HG03064 (cell line): ENCODE measurements at regions not wholly inside any gene's neighbourhood (a gene's known extent, or its start where the extent isn't known, plus 50 kb on each side); places are given as distances from the start of the nearest gene placed in this dataset.

Experiments used
- ATAC-seq: cut with Tn5 transposase; IDR thresholded peaks from one replicate; pipeline ENCODE4 v1.9.1; 2021; ENCODE audit warnings: low read depth; ENCODE audit not compliant: unreplicated experiment

DNA sequence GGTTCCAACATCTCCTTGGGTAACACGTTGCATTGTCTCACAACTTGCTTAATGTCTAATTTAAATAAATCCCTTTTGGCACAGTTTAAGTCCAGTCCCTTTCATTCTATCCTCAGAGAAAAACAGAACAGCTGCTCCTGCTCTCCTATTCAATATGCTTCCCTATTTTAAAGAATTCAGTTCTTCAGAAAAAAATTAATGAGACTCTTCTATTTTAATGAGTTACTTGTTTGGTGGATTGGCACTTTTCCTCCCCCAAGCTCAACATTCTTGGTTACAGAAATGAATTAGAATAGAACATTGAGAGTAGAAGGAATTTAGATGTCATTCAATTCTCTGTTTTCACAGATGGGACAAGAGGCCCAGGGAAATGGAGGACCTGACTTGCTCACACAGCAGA, 116.9 kb upstream of the ATP8B1 start:
- ATAC-seq = no peak

DNA sequence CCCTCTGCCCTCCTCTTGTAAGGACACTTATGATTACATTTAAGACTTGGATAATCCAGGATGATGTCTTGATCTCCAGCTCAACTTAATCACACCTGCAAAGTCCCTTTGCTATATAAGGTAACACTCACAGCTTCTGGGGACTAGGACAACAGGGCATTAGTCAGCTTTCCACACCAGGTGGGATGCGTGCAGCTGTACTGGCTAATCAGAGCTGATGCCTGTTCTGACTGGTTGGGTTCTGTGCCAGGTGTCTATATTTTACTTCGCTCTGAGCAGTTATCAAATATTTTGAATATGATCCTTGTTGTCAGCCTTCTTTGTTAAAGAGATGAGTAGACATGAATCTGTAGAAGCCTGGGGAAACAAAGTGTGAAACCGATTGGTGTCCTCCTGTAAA, 115.5 kb upstream of the ATP8B1 start:
- no peak for ATAC-seq

GRCh38 chr18:57916684-57917083, 113.6 kb upstream of the ATP8B1 start:
- ATAC-seq = no peak

GRCh38 chr18:57915865-57916582, 112.9 kb upstream of the ATP8B1 start:
- no peak for ATAC-seq

DNA sequence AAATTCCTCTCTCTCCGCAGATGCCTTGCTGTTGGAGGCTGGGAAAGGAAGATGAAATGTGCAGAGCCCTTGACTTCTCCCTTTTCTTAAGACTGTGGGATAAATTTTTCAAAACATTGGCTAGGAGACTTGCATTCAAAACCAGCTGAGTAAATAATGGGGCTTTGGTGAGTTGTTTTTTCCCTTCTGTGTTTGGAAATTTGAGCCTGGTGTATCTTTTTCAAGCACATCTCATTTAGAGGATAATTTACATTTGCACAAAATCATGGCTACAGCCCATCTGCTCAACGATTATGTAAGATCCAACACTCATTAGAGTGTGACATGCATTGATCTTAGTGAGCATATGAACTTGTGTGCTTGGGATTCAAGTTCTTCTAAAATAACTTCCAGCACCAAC, 112.1 kb upstream of the ATP8B1 start:
- ATAC-seq = no peak

DNA sequence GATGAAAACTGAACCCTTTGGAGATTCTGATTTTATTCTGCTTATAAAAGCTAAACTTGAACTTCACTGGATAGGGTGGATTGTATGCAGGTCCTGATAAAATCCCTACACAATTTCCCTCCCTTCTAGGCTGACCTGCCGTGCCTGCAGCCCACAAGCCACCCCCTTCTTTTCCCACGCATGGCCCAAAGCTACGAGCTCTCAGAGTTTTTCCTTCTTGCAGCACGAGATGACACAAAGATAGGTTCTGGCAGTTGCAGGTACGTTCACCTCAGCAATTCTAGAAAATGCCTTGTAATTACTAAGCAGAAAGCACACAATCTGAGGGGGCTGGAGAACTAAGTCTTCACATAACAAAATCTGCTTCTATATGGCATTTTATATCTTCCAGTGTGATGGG, 110.6 kb upstream of the ATP8B1 start:
- no peak for ATAC-seq

GRCh38 chr18:57910817-57911216, 107.7 kb upstream of the ATP8B1 start:
- ATAC-seq = no peak

DNA sequence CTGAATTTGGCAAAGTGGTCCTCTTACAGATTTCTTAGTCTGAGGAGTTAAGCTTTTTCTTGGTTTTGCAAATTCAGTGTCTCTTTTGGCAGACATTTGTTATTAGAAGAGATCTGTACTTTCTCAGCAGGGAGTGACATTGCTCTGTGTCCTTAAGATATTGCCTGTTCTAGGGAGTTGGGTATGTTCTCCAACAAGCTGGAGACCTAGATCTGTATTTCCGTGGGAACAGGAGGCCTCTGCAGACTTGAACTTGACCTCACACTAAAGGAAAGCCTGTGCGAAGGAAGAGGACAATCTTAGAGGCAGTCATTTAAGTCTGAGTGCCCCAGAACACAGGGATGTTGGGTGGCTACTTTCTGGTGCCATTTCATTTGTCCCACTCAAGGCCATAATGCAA, 107.0 kb upstream of the ATP8B1 start:
- no peak for ATAC-seq

DNA sequence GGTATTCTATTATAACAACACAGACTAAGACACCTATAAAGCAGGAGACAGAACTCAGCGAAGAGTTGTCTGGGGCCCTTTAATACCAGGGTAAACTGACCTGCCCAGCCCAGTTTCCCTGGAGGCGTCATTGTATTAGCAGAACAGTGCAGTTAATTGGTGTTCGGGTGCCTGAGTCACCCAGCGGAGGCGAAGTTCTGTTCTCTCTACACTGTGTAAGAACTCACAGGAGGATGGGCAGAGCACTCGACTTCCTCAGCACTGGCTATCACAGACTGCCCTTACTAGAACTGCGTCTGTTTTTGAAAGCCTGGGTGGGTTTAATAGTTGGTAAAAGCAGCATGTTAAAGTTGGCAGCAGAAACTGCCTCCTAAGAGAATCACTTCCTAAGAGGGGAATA, 106.5 kb upstream of the ATP8B1 start:
- no peak for ATAC-seq

DNA sequence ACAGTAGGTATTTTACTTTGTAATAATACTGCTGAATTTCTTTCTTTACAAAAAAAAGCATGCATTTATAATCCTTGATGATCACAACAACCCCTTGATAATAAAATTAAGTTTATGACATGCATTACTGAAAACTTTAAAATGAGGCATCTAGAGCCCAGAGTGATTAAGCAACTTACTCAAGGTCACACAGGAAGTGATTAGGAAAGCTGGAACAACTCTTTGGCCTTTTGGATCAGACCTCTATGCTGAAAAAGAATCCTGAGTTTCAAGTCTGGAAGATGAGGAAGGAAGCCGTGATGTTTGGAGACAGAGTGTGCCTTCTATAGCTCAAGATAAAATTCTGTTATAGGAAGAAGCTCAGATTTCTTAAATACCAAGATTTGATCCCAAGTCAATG, 105.0 kb upstream of the ATP8B1 start:
- ATAC-seq = no peak

- no peak for ATAC-seq
Measured at GRCh38 chr18:57907550-57907949, 104.4 kb upstream of the ATP8B1 start.

GRCh38 chr18:57906852-57907251, 103.7 kb upstream of the ATP8B1 start:
- ATAC-seq = no peak

DNA sequence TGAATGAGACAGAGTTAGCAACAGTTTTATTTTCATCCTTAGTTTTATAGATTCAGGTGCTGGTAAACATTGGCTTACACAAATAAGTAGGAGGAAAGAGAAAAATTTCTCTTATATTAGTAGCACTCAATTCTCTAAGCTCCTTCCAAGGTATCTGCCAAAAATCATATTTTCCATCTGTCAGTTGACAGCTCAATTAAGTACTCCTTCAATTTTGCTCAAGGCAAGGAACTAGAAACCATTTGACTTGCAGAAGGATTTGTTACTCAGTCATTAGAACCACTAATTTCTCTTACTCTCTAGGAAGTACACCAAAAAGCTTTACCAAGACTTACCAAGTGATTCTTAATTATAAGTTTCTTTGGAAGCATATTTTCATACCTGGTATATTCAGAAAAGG, 101.4 kb upstream of the ATP8B1 start:
- no peak for ATAC-seq

DNA sequence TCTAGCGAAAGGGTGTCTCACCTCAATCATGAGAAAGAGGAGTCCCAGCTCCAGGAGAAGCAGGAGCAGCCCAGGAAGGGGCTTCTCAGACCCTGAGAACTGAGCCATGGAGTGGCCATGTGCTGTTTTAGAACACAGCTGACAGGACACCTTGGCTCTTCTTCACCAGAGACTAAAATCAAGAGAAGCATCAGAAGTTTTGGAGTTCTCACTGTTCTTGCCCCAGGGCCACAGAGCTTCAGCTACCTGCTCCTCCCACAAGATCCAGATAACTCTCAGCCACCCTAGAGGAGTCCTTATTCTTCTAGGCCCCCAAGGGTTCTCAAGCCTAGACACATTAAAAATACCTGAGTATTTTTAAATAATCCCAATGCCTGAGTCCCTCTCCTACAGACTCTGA, 99.6 kb upstream of the ATP8B1 start:
- ATAC-seq = no peak

GRCh38 chr18:57901825-57902589, 98.9 kb upstream of the ATP8B1 start:
- ATAC-seq = no peak

DNA sequence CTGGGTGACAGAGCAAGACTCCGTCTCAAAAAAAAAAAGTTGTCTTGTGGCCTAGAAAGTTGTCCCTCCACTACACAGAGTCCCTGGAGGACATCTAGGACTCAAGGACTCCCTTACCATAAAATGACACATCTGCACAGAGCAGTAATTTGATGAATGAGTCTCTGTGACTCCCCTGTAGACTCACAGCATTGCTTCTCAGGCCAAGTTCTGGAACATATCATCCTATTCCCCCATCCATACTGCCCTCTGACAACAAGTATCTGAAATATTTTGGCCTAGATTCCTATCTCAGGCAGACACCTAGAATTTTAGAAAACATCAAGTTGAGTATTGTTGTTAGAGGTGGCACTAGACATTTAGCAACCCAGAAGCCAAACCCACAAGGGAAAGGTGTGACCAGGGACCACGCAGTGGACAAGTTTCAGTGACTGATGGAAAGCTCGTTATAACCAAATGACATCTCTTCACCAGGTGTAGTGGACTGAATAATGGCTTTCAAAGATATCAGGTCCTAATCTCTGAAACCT, 97.9 kb upstream of the ATP8B1 start:
- no peak for ATAC-seq

- no peak for ATAC-seq
Measured at GRCh38 chr18:57898506-57899124, 95.5 kb upstream of the ATP8B1 start.

DNA sequence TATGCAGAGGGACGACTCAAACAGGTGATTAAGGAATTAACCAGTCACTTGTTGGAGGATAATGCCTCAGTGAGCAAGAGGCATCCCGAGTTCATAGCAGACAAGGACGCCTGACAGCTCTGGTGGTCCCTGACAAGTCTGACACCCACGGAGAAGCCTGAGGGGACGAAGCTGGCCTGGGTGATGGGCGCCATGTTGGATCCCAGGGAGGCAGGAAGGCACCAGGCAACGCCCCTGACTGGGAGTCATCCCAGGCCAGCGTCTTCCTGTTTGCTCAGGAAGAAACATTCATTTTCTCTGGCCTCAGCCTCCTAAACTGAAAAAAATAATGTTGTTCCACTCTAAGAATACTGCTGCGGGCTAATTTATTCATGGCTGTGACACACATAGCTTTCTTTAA, 92.1 kb upstream of the ATP8B1 start:
- ATAC-seq = no peak

DNA sequence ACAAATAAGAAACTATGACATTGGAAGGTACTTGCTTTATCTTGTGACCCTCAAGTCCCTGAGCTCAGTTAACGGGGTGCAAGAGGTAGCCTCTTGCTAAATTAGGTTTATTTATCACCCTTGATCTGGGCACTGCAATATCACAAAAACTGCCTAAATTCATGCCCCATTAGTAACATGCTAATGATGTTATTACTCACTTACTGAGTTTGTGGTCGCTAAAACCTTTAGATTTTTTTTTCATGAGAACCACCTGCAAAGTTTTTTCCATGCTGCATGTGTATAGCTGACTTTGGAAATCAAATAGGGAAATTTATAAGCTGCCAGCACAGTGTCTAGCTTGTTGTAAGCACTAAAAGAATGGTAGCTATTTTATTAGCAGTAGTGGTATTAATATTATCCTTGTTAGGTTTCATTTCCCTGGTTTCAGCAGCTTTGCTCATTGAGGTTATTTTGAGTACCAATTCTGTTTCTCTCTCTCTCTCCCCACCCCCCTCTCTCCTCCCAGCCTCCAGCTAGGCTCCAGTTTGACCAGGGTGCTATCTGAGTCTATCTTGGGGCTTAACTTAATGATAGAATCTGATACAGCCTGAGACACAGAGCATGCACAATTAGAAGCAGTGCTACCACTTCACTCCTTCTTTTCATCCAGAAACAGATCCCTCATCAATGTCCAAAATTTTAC, 88.7 kb upstream of the ATP8B1 start:
- no peak for ATAC-seq

- no peak for ATAC-seq
Measured at GRCh38 chr18:57890266-57890665, 87.2 kb upstream of the ATP8B1 start.

DNA sequence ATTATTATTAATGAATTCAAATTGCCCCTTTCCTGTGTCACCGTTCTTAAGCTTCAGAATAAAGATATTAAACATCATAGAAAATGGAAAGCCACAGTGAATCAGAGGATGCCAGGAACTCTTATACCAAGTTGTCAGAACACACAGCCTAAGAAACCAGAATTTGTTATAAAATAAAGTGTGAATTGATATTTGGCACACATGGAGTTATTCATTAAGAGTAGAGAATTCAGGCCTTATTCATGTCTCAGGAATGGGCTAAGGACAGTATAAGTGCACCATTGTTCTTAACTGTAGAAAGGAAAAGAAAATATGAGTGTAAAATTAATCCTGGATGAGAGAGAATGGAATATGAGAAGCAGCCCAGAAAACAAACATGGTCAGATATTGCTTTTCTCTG, 86.7 kb upstream of the ATP8B1 start:
- ATAC-seq = no peak
